Glomerular visceral epithelial cell (primary cell): ENCODE measurements at regions not wholly inside any gene's neighbourhood (a gene's known extent, or its start where the extent isn't known, plus 50 kb on each side); places are given as distances from the start of the nearest gene placed in this dataset.

Experiments used
- DNase-seq: peaks from one replicate; pipeline ENCODE4 v3.0.0-alpha.2; 2016; ENCODE audit errors: extremely low spot score

DNA sequence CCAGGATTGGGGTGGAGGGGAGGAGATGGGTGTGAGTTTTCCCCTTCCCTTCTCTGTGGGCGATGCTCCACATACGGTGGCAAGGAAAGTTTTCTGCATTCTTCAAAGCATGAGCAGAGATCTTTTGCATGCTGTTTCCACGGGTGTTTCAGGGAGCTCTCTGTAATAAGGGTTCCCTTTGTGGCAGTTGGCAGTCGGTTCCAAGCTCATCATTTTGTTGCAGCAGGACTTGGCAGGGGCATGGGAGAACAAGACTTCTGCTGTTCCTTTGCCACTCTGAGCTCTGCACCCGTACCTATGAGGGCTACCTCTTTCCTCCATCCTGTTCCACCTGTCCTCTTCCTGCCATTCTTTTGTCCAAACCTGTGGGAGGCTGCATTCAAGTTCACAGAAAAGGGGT is 71.3 kb upstream of the SPRED2 start:
- no peak for DNase-seq

DNA sequence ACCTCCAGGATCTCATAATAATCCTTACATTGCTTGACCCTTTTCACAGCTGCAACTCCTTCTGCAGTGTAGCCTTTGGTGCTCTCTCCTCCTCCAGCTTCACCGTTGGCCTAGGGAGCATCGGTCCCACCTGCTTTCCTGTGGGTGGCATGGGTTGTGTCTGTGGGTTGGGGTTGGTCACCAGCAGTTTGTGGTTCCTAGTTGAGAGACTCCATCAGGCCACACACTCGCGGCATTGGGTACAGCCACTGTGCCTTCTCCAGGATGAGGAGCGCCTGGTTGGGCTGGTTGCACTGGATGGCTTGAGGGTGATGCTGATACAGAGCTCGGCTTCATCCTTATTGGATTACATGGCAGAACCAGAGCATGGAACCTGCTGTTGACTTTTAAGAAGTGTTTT is 69.4 kb upstream of the SPRED2 start:
- DNase-seq, result no peak

DNA sequence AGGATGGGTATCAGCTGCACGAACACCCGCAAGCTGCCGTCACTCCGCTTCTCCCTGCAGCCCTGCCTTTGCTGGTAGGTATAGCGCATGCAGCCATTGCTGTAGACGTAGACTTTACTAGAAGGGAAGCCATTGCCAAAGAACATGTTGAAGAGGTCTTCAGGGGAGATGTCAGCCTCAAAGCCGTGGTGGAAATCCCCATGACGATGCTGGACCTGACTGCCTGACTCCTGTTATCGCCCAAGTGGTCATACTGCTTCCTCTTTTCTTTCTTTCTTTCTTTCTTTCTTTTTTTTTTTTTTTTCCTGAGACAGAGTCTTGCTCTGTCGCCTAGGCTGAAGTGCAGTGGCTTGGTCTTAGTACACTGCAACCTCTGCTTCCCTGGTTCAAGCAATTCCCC is 68.7 kb upstream of the SPRED2 start:
- DNase-seq, result no peak

DNA sequence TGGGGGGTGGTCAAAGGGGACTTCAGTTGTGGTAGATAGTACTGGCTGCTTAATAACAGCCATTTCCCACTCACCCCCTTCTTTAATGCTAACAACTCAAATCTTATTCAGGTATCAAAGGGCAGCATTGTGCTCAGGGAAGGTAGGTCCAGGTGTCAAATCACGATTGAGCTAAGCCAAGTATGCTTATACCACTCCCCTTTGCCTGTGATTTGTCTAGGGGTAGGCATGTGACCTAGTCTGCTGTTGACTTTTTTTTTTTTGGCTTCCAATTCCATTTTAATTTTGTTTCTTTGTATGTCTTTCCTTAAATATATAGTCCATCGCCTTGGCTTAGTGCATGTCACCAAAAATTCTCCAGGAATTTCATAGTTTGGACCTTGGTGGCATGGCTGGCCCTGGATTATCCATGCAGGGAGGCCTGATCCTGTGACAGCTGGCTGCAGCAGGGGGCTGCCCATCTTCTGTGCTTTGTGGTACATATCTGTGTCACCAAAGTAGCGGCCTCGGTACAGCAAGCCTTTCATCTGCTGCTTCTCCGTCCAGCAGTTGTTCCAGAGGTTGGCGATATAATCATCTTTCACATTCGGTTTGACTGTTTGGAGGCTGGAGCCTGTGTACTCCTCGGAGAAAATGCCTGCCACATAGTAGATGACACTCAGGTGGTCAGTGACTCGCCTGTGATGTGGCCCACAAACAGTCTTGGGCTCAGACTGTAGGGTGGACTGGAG is 68.1 kb upstream of the SPRED2 start:
- DNase-seq, result no peak

DNA sequence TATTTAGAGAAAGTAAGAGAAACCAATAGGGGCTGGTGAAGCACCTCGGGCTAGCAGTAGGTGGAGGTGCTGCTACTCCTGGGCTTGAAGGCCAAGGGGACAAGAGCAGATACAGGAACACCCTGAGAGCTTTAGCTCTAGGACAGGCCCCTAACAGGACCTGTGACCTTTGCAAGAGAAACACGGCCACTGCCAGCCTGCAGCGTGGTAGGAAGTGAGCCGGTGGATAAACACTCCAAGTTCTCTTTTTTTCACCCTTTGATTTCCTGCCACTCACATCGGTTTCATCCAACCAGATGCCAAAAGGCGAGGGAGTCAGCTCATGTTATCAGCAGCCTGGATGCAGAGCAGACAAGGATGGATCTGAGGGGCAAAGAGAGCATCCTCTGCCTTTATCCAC is 66.8 kb upstream of the SPRED2 start:
- no peak for DNase-seq

DNA sequence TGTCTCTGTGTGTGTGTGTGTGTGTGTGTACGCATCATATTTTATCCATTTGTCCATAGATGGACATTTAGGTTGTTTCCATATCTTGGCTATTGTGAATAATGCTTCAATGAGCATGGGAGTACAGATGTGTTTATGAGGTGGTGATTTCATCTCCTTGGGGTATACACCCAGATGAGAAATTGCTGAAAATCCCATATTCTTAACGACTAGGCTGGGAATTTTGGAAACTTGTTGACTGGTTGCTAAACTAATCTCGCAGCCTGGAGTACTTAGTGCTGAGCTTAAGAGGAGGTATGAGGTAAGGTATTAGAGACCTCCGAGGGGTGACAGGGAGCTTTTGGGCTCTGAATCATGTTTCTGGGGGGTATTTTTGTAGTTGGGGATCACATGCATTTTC is 66.0 kb upstream of the SPRED2 start:
- no peak for DNase-seq

DNA sequence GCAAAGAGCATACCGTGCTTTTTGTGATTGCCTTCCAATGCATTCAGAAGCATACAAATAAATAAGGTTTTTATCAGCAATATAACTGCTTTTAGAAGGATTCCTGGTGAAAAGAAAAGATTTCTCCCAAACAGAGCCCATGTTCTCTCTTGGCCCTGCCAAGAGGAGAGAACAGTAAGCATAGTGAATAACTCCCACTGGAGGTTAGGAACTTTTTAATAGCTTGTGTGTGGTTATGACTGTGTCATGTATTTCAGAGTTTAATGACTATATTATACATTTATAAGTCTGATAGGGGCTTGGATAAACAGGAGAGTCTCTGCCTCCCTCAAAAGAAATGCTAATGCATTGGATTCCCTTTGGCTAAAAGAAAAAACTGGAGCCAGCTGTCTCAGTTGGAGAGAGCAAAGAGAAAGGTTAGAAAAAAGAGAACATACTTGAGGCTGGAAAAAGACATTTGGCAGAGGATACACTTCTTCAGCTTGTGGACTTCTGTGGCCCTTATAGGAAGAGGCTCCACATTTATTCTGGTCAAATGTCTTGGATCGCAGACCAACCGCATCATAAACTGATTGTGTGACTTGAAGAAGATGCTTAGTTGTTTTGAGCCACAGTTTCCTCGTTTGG is 63.0 kb upstream of the SPRED2 start:
- no peak for DNase-seq

DNA sequence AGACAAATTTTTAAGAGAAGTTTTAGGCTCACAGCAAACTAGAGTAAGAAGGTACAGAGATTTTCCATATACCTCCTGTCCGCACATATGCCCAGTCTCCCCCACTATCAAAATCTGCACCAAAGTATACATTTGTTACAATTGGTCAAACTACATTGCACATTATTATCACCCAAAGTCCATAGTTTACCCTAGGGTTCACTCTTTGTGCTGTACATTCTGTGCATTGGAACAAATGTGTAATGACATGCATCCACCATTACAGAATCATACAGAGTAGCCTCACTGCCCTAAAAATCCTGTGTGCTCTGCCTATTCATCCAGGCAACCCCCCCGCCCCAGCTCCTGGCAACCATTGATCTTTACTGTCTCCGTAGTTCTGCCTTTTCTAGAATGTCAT is 61.7 kb upstream of the SPRED2 start:
- DNase-seq, result no peak

DNA sequence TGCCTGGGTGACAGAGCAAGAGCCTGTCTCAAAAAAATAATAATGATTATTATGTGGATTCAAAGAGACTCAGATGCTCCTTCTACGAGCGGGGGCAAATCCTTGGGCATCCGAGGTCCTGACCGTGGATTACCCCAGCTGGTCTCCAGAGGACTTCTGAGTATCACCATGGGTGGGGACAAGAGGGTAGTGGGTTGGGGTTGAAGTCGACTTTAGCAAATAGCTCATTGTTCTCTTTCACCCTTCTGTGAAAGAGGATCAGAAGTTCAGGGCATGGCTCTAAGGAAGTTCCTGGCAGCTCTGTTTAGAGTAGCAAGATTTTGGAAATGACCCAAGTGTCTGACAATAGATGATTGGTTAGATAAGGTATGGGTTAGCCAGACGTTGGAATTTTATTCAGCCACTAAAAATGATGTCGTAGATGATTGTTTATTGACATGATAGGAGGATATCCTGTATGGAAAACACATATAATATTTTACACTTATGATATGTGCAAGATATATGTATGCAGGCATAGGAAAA is 59.0 kb upstream of the SPRED2 start:
- no peak for DNase-seq

DNA sequence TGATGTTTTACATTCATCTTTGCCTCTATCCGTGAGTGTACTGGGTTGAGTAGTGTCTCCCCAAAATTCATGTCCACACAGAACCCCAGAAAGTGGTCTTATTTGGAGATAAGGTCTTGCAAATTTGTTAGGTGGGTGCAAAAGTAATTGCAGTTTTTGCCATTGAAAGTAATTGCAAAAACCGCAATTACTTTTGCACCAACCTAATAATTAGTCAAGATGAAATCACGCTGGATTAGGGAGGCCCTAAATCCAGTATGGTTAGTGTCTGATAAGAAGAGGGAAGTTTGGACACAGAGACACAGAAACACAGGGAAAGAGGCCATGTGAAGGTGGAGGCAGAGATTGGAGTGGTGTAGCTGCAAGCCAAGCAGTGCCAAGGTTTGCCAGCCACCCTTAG is 57.8 kb upstream of the SPRED2 start:
- DNase-seq, result no peak

DNA sequence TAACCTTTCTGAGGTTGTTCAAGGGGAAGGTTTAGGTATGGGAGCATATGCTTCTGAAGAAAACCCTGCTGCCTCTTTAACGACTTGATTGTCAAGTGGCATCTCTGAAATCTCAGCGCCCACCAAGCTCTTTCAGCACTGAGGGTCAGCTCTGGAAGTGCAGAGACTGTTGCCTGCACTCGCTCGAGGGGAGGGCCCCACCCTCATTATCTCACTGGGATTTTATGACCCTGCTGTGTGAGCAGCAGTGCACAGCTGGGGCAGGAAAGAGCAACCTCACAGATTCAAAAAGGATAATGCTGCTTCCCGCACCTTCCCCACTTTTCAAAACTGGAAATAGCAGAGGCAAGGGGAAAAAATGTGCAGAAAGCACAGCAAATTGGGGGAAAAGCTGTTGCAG is 56.9 kb upstream of the SPRED2 start:
- no peak for DNase-seq

DNA sequence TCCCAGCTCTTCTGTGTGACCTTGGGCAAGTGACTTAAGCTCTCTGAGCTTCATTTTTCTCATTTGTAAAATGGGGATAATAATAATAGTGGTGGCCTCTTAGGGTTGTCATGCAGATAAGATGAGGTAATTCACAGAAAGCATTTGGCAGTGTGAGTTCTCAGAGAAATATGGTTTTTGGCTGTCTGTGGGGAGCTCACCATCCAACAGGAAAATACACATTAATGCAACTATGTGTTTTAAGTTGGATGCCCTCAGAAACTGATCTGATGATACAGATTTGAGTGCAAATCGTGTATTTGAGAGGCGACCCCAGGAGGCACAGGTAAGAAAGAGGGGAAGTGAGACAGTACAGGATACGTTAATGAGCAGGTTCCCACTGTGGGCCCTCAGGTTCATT is 56.1 kb upstream of the SPRED2 start:
- DNase-seq, result no peak

DNA sequence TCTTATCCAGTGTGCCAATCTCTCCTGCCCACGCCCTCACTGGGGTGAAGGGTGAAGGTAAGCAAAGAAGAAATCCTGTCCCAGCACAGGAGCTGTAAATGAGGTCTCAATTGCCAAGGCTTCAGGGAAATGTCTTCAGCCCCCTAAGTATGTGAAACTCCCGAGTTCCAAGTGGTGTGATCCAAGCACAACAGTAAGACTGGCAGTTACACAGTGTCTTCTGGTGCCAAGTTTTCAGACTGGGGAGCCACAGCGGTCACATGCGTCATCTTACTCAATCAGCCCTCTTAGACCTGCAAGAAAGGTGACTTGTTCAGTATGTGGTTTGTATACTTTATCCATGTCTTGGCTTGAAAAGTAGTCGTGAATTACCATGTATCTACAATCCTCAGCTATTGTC is 55.0 kb upstream of the SPRED2 start:
- no peak for DNase-seq

DNA sequence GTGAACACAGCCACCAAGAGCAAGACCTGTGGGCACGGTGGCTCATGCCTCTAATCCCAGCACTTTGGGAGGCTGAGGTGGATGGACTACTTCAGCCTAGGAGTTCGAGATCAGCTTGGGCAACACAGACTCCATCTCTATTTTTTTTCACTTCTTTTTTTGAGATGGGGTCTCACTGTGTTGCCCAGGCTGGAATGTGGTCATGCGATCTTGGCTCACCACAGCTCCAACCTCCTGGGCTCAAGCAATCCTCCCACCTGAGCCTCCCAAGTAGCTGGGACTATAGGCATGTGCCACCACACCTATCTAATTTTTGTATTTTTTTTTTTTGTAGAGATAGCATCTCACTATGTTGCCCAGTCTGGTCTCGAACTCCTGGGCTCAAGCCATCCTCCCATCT is 54.4 kb upstream of the SPRED2 start:
- no peak for DNase-seq

DNA sequence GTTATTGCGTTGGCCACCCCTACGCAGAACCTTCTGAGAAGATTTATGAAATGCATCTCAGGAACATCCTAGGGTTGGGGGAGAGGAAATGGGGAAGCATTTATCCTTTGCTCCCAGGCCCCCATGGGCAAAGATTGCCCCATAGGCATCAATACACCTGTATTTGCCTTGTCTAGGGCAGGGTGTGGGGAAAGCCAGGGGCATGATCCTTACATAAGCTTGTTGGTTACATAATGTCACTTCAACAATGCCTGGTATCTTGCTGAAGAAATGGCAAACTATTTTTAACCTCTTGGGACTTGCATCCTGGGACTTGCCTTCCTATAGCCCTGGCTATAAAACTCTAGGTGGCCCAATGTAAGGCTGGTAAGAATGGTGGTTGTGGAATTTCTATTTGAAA is 53.9 kb upstream of the SPRED2 start:
- DNase-seq, result no peak

DNA sequence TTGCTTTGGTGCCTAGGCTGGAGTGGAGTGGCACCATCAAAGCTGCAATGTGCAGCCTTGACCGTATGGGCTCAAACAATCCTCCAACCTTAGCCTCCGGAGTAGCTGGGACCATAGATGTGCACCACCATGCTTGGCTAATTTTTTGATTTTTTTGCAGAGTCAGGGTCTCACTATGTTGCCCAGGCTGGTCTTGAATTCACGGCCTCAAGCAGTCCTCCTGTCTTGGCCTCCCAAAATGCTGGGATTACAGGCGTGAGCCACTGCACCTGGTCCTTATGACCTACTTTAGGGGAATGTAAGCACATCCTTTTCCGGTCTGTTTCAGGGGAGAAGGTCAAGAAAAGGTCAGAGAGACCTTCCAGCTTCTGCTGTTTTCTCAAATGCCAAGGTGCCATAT is 53.4 kb upstream of the SPRED2 start:
- DNase-seq, result no peak

DNA sequence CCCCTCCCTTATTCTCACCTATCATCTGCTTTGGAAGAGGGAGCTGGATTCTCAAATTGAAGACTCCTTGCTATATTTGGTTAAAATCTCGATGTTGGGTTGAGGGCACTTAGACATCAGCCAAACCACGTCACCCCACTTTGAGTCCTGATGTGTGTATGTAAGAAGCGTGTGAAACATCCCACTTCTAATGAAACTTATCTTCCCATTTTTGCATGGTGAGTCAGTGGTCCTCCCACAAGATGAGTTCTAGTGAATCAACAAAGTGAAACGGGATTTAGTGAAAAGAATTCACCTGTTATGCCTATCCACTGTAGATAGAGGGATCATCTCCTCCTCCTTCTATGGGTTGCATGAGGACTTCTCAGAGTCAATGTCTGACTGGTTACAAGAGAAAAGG is 51.4 kb upstream of the SPRED2 start:
- DNase-seq, result no peak

DNA sequence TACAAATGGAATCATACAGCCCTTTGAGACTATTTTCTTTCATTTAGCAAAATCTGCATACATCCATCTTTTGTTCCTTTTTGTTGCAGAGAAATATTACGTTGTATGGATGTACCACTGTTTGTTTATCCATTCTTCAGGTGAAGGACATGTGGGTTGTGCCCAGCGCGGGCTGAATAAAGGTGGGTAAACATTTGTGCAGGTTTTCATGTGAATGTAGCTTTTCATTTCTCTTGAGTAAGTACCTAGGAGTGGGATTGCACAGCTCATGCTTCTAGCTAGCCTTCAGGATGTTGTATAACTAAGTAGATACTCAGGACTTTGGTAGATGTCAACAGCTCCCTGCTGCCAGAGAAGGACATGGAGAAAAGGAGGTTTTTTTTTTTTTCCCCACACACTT is 50.6 kb upstream of the SPRED2 start:
- no peak for DNase-seq
